ENCODE measurements at regions not wholly inside any gene's neighbourhood (a gene's known extent, or its start where the extent isn't known, plus 50 kb on each side); places are given as distances from the start of the nearest gene placed in this dataset.

DNA sequence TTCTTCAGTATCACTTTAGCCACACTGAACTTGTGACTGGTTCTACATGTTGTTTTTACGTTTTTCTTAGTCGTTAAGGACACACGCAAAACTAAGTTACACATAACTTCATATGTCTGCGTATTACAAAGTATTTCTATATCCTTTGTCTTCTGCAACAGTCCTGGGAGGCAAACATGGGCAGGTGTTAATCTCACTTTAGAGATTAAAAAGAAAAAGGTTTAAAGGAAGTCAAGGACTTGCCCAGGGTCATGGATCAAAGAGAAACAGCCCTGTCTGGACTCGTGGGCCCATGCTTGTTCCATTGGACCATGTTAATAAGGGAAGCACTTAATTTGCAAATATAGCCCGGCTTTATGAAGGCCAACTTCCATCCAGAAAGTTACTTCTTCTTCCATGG is 98.6 kb upstream of the LPP start:
- no peaks in the 10 kb centered on the region for H3K27me3 ChIP-seq
- intact Hi-C loops (cut with DNase I; ENCODE audit: low total_unique reads) (loop anchor here (10.0 kb wide), 1 partner anchor 609 kb away; no protein-coding TSS in a partner anchor), in situ Hi-C loops (cut with MboI; ENCODE audit: low sequenced_read_pairs in 4 of 4) (loop anchor here in 1 of 4 donors (10.0 to 25.0 kb wide), 2 partner anchors 899 to 1082 kb away; no protein-coding TSS in a partner anchor)
- H3K4me3 ChIP-seq = no peak overlapping the region
- H3K27ac ChIP-seq = no peak overlapping the region
- DNase-seq = no peak
- no peaks in the 10 kb centered on the region for H3K9me3 ChIP-seq
- no peak for TF ChIP-seq POLR2A (IDR thresholded peaks at IDR 0.05)
- TF ChIP-seq, protein P1, sequence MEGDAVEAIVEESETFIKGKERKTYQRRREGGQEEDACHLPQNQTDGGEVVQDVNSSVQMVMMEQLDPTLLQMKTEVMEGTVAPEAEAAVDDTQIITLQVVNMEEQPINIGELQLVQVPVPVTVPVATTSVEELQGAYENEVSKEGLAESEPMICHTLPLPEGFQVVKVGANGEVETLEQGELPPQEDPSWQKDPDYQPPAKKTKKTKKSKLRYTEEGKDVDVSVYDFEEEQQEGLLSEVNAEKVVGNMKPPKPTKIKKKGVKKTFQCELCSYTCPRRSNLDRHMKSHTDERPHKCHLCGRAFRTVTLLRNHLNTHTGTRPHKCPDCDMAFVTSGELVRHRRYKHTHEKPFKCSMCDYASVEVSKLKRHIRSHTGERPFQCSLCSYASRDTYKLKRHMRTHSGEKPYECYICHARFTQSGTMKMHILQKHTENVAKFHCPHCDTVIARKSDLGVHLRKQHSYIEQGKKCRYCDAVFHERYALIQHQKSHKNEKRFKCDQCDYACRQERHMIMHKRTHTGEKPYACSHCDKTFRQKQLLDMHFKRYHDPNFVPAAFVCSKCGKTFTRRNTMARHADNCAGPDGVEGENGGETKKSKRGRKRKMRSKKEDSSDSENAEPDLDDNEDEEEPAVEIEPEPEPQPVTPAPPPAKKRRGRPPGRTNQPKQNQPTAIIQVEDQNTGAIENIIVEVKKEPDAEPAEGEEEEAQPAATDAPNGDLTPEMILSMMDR (IDR thresholded peaks at IDR 0.05 in 4 of 5, conservative IDR thresholded peaks at IDR 0.05 in 1 of 5) = no peak
- H3K36me3 ChIP-seq = no peaks in the 10 kb centered on the region
- ATAC-seq = no peak
- H3K4me1 ChIP-seq = peaks cover 26 to 29% of the 10 kb centered on the region in 2 donors

DNA sequence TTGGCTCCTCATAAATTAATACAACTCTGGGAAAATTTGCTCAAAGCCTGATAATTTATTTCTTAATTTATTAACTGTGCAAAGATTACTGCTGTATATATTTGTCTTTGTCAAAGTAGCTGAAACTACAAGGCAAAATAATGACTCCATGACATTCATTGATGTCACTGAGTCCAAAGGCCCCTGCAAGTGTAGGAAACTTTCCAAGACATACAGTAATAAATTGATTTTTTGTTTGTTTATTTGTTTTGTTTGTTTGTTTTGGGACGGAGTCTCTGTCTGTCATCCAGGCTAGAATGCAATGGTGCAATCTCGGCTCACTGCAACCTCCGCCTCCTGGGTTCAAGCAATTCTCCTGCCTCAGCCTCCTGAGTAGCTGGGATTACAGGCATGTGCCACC is 96.8 kb upstream of the LPP start:
- H3K27ac ChIP-seq = no peak overlapping the region
- no peaks in the 10 kb centered on the region for H3K36me3 ChIP-seq
- no peak overlapping the region for H3K4me3 ChIP-seq
- H3K27me3 ChIP-seq = no peaks in the 10 kb centered on the region
- no peak for ATAC-seq
- DNase-seq = no peak
- intact Hi-C loops (cut with DNase I; ENCODE audit: low total_unique reads) (loop anchor here (10.0 kb wide), 1 partner anchor 608 kb away; no protein-coding TSS in a partner anchor), in situ Hi-C loops (cut with MboI; ENCODE audit: low sequenced_read_pairs in 4 of 4) (loop anchor here in 1 of 4 donors (10.0 to 25.0 kb wide), 2 partner anchors 898 to 1080 kb away; no protein-coding TSS in a partner anchor)
- TF ChIP-seq, protein P1 (IDR thresholded peaks at IDR 0.05 in 4 of 5, conservative IDR thresholded peaks at IDR 0.05 in 1 of 5) = no peak
- TF ChIP-seq POLR2A (IDR thresholded peaks at IDR 0.05) = no peak
- peaks cover 32 to 40% of the 10 kb centered on the region in 2 donors for H3K4me1 ChIP-seq
- H3K9me3 ChIP-seq = no peaks in the 10 kb centered on the region

DNA sequence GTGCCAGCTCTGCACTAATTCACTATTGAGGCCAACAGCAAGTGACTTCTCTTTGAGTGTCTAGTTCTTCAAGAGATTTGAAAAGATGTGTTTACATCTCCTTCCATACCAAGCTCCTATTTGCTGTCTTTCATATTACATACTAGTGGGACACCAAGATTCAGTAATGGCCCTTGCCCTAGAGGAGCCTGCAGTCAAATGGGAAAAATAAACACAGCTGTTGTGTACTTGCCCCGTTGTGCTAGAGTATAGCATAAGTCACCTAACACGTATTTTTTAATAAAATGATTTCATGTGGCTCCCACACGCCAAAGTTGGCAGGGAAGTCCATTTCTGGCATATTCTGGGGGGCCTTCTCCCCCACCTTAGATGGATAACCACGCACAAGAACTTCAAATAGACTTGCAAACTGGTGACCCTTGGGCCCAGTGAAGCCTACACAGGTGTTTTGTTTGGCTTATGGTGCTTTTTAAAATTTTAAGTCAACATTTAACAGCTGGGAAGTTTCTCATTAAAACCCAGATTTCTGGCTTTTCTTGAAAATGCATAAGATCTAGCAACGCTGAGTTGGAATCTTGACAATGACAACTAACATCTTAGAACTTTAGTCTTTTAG is 95.3 kb upstream of the LPP start:
- intact Hi-C loops (cut with DNase I; ENCODE audit: low total_unique reads) = loop anchor here (10.0 kb wide), 1 partner anchor 606 kb away; no protein-coding TSS in a partner anchor

DNA sequence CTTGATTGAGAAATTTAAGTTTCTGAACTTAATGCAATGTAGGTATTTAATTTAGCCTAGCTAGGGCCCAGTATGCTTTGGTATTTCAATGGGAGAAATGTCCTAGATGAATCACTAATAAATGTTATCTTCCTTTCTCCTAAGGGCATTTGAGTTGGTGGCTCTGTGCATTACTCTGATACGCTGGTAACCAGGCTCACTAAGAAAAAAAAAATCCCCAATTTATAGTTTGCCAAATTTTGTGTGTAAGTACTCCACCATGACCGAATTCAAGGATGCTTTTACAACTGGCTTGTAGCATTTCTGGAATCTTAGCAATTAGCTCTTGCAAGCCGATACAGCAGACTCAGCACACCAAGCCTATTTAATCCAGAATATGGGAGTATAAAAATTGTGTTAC is 94.6 kb upstream of the LPP start:
- in situ Hi-C loops (cut with MboI; ENCODE audit: low sequenced_read_pairs in 4 of 4) (loop anchor here in 1 of 4 donors (10.0 to 25.0 kb wide), 2 partner anchors 895 to 1078 kb away; no protein-coding TSS in a partner anchor), intact Hi-C loops (cut with DNase I; ENCODE audit: low total_unique reads) (loop anchor here (10.0 kb wide), 1 partner anchor 605 kb away; no protein-coding TSS in a partner anchor)
- no peak for TF ChIP-seq POLR2A (IDR thresholded peaks at IDR 0.05)
- TF ChIP-seq, protein P1 (IDR thresholded peaks at IDR 0.05 in 4 of 5, conservative IDR thresholded peaks at IDR 0.05 in 1 of 5) = no peak
- DNase-seq (no peak), ATAC-seq (no peak)
- peaks cover 10 to 21% of the 10 kb centered on the region in 2 donors for H3K4me1 ChIP-seq
- no peaks in the 10 kb centered on the region for H3K9me3 ChIP-seq
- no peaks in the 10 kb centered on the region for H3K36me3 ChIP-seq
- H3K27me3 ChIP-seq = no peaks in the 10 kb centered on the region
- H3K27ac ChIP-seq = no peak overlapping the region
- no peak overlapping the region for H3K4me3 ChIP-seq

More for the DNA sequence above, 95.3 kb upstream of the LPP start:
- no peaks in the 10 kb centered on the region for H3K27me3 ChIP-seq
- DNase-seq (no peak), ATAC-seq (no peak)
- H3K4me3 ChIP-seq = no peak overlapping the region
- peaks cover 17 to 27% of the 10 kb centered on the region in 2 donors for H3K4me1 ChIP-seq
- in situ Hi-C loops (cut with MboI; ENCODE audit: low sequenced_read_pairs in 4 of 4) = loop anchor here in 1 of 4 donors (10.0 to 25.0 kb wide), 2 partner anchors 896 to 1079 kb away; no protein-coding TSS in a partner anchor
- TF ChIP-seq, protein P1 (IDR thresholded peaks at IDR 0.05 in 4 of 5, conservative IDR thresholded peaks at IDR 0.05 in 1 of 5) = no peak
- no peak for TF ChIP-seq POLR2A (IDR thresholded peaks at IDR 0.05)
- H3K36me3 ChIP-seq = no peaks in the 10 kb centered on the region
- H3K9me3 ChIP-seq = no peaks in the 10 kb centered on the region
- H3K27ac ChIP-seq = no peak overlapping the region

All from gastrocnemius medialis (tissue), 4 donors.